ENCODE measurements at regions not wholly inside any gene's neighbourhood (a gene's known extent, or its start where the extent isn't known, plus 50 kb on each side); places are given as distances from the start of the nearest gene placed in this dataset.

- no peak for TF ChIP-seq CTCF (IDR thresholded peaks at IDR 0.05)
- TF ChIP-seq EZH2 (IDR thresholded peaks at IDR 0.05): no peak
- TF ChIP-seq EZH2phosphoT487 (IDR thresholded peaks at IDR 0.05): no peak
Observed at GRCh38 chr4:156146571-156146970, 192.9 kb upstream of the CTSO start.

Measured in neural progenitor cell (in vitro differentiated cells).